ENCODE measurements at regions not wholly inside any gene's neighbourhood (a gene's known extent, or its start where the extent isn't known, plus 50 kb on each side); places are given as distances from the start of the nearest gene placed in this dataset.

- TF ChIP-seq SP2 (tag by site-specific recombination; IDR thresholded peaks at IDR 0.05) (peak; percentile 14; the same call in 1 of the 2 replicates), ZNF423 (tag by site-specific recombination; IDR thresholded peaks at IDR 0.05) (peak; percentile 96), ZNF394 (tag by site-specific recombination; IDR thresholded peaks at IDR 0.05; ENCODE audit: borderline replicate concordance) (peak; percentile 76; the same call in 1 of the 2 replicates), ZNF639 (tag by site-specific recombination; IDR thresholded peaks at IDR 0.05) (peak; percentile 97), ZNF510 (tag by site-specific recombination; IDR thresholded peaks at IDR 0.05; ENCODE audit: insufficient replicate concordance) (peak; percentile 60), ZNF426 (tag by site-specific recombination; IDR thresholded peaks at IDR 0.05) (no peak), ZNF18 (tag by site-specific recombination; IDR thresholded peaks at IDR 0.05) (peak; percentile 91), ZNF112 (tag by site-specific recombination; IDR thresholded peaks at IDR 0.05) (no peak), ZNF626 (tag by site-specific recombination; IDR thresholded peaks at IDR 0.05) (no peak), TCF7L2 (IDR thresholded peaks at IDR 0.05; ENCODE audit: borderline replicate concordance, low read depth, low read length) (peak; percentile 88), ZNF221 (tag by site-specific recombination; IDR thresholded peaks at IDR 0.05; ENCODE audit: borderline replicate concordance) (no peak), OVOL3 (tag by site-specific recombination; IDR thresholded peaks at IDR 0.05) (peak; percentile 75; the same call in 1 of the 2 replicates), SP3 (tag by site-specific recombination; IDR thresholded peaks at IDR 0.05) (peak; percentile 29; the same call in 1 of the 2 replicates), HIC1 (tag by site-specific recombination; IDR thresholded peaks at IDR 0.05) (peak; percentile 85), ZNF596 (tag by site-specific recombination; IDR thresholded peaks at IDR 0.05) (0 out of 2 replicates have a peak, but pooled peaks have one; percentile 36), ZBTB21 (tag by site-specific recombination; IDR thresholded peaks at IDR 0.05) (peak; percentile 55; the same call in 1 of the 2 replicates), SP7 (tag by site-specific recombination; IDR thresholded peaks at IDR 0.05) (peak; percentile 100), PRDM10 (tag by site-specific recombination; IDR thresholded peaks at IDR 0.05) (peak; percentile 25; the same call in 1 of the 2 replicates), YY1 (tag by site-specific recombination; IDR thresholded peaks at IDR 0.05) (peak; percentile 68; the same call in 1 of the 2 replicates), ZBTB8A (tag by site-specific recombination; IDR thresholded peaks at IDR 0.05) (peak; percentile 23; the same call in 1 of the 2 replicates), ZNF449 (tag by site-specific recombination; IDR thresholded peaks at IDR 0.05) (peak; percentile 35; the same call in 1 of the 2 replicates), ZNF362 (tag by site-specific recombination; IDR thresholded peaks at IDR 0.05) (peak; percentile 83), WT1 (tag by site-specific recombination; IDR thresholded peaks at IDR 0.05) (peak; percentile 91)
Measured at GRCh38 chr1:244347942-244348341, 103.8 kb downstream of the ADSS2 start (continued).
